ENCODE measurements at regions not wholly inside any gene's neighbourhood (a gene's known extent, or its start where the extent isn't known, plus 50 kb on each side); places are given as distances from the start of the nearest gene placed in this dataset.

GRCh38 chr4:10171055-10171454 lies 54.5 kb upstream of the WDR1 start:
- FAIRE-seq (no peak), DNase-seq (ENCODE audit: low read depth) (peak; percentile 38)
- Histone ChIP-seq H3K27me3 (ENCODE audit: control insufficient read depth, insufficient read depth, low read length) (no peaks in the 10 kb centered on the region), H3K4me3 (ENCODE audit: low read depth, low read length) (no peak overlapping the region), H3K36me3 (ENCODE audit: control insufficient read depth, insufficient read depth, low read length) (no peaks in the 10 kb centered on the region)
- TF ChIP-seq CTCF (IDR thresholded peaks at IDR 0.05; ENCODE audit: insufficient read depth, low read length, severe bottlenecking) = no peak

DNA sequence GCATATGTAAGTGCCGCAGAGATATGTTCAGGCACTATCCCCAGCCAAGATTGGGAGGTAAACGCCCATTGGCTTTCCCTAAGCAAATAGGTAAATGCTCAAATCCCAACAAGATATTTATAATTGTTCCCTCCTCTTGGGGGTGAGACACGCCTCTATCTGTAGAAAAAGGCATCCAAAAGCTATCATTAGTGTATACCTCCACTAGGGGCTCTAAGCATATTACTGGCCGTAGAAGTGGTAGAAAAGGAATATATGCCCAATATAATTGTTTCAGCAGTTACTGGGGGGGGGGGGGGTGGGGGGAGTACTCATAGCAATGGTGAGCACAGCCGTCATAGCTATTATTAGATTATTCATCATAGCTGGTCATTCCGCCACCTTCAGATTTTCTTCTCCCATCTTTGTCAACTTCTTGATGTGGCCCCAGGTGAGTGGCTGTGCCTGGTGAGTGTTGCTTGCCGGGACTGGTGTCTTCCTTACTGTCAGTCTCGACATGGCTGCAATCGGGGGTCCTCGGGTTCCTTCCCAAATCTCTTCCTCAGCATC lies 53.3 kb upstream of the WDR1 start:
- H3K27me3 ChIP-seq (ENCODE audit: control insufficient read depth, insufficient read depth, low read length) = no peaks in the 10 kb centered on the region
- TF ChIP-seq CTCF (IDR thresholded peaks at IDR 0.05; ENCODE audit: insufficient read depth, low read length, severe bottlenecking) = no peak
- FAIRE-seq = no peak
- no peaks in the 10 kb centered on the region for H3K36me3 ChIP-seq (ENCODE audit: control insufficient read depth, insufficient read depth, low read length)
- H3K4me3 ChIP-seq (ENCODE audit: low read depth, low read length) = no peak overlapping the region
- DNase-seq (ENCODE audit: low read depth) = no peak

- TF ChIP-seq CTCF (IDR thresholded peaks at IDR 0.05; ENCODE audit: insufficient read depth, low read length, severe bottlenecking) = no peak
- FAIRE-seq (no peak), DNase-seq (ENCODE audit: low read depth) (no peak)
- Histone ChIP-seq H3K36me3 (ENCODE audit: control insufficient read depth, insufficient read depth, low read length) (no peaks in the 10 kb centered on the region), H3K27me3 (ENCODE audit: control insufficient read depth, insufficient read depth, low read length) (peaks cover 3% of the 10 kb centered on the region), H3K4me3 (ENCODE audit: low read depth, low read length) (no peak overlapping the region)
Observed at GRCh38 chr4:10168151-10168550, 51.6 kb upstream of the WDR1 start.

DNA sequence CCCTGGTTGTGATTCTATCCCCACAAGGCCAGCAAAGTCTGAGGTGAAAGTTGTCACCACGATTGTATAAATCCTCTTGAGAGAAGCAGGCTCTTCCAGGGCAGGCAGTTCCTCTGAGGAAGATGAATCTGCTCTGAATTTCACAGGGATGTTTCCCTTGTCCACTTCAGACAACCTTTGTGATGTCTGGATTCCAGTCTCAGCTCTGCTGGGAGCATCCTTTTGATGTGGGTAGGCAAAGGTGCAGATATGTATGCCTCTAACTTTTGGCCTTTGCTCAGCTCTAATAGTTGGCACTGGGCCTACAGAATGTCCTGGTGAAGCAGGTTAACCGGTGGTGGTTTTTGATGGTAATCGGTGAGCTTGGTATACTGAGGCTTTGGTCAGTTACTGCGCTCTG lies 50.6 kb upstream of the WDR1 start:
- peaks cover 3% of the 10 kb centered on the region for H3K27me3 ChIP-seq (ENCODE audit: control insufficient read depth, insufficient read depth, low read length)
- no peaks in the 10 kb centered on the region for H3K36me3 ChIP-seq (ENCODE audit: control insufficient read depth, insufficient read depth, low read length)
- TF ChIP-seq CTCF (IDR thresholded peaks at IDR 0.05; ENCODE audit: insufficient read depth, low read length, severe bottlenecking) = no peak
- FAIRE-seq = no peak
- DNase-seq (ENCODE audit: low read depth) = no peak
- H3K4me3 ChIP-seq (ENCODE audit: low read depth, low read length) = no peak overlapping the region
